Ovary (tissue), 3 donors: ENCODE measurements at regions not wholly inside any gene's neighbourhood (a gene's known extent, or its start where the extent isn't known, plus 50 kb on each side); places are given as distances from the start of the nearest gene placed in this dataset.

Experiments used
- CTCF ChIP-seq, 3 donors: fragments of 450-650 bp in 2 of 3; fragments of 200-600 bp in 1 of 3; IDR thresholded peaks; one replicate each; pipeline versions ENCODE4 v1.5.1 to v1.8.0; 2016 to 2022; ENCODE audit warnings: antibody characterized with exemption in 3 of 3, mild to moderate bottlenecking in 1 of 3
- EP300 ChIP-seq: sonication (generic); formaldehyde crosslinking; IDR thresholded peaks from one replicate; pipeline ENCODE4 v1.6.1; 2017; ENCODE audit warnings: antibody characterized with exemption
- POLR2A ChIP-seq: fragments of 450-650 bp; IDR thresholded peaks from one replicate; pipeline ENCODE4 v1.6.1; 2017; ENCODE audit warnings: antibody characterized with exemption, mild to moderate bottlenecking, moderate library complexity
- donor health status: DM: no; HTN: no; CAD: no.

GRCh38 chr18:78505851-78506461, 473.7 kb upstream of the SALL3 start:
- no peak for TF ChIP-seq CTCF (IDR thresholded peaks at IDR 0.05)
- TF ChIP-seq POLR2A = no peak
- no peak for TF ChIP-seq EP300
